Activated CD8-positive, alpha-beta T cell treated with anti-CD3 and anti-CD28 coated beads for 36 hours (primary cell): ENCODE measurements at regions not wholly inside any gene's neighbourhood (a gene's known extent, or its start where the extent isn't known, plus 50 kb on each side); places are given as distances from the start of the nearest gene placed in this dataset.

ENCODE experiments used
- ATAC-seq: fragments of 200-7000 bp; cut with Tn5 transposase; one replicate; pipeline ENCODE4 v1.10.0; 2021; ENCODE audit warnings: mild to moderate bottlenecking, moderate library complexity
- CTCF ChIA-PET: fragments of 350-600 bp; sonication (Branson Sonifier 250); formaldehyde crosslinking; loops from one replicate; lab custom pipeline; 2021; ENCODE audit warnings: antibody characterized with exemption; lab: Charles Lee
- POLR2A ChIA-PET: fragments of 350-600 bp; sonication (Branson Sonifier 250); formaldehyde crosslinking; loops from one replicate; lab custom pipeline; 2021; ENCODE audit warnings: antibody characterized with exemption; lab: Charles Lee
- DNase-seq: peaks from one replicate; pipeline ENCODE4 v3.0.0-alpha.2; 2020
- H3K27ac Mint-ChIP-seq: one replicate; pipeline ENCODE4 v1.8.0; 2021; ENCODE audit warnings: mild to moderate bottlenecking, mixed read lengths
- H3K27me3 Mint-ChIP-seq: one replicate; pipeline ENCODE4 v1.8.0; 2021; ENCODE audit warnings: mixed read lengths
- H3K36me3 Mint-ChIP-seq: one replicate; pipeline ENCODE4 v1.8.0; 2021; ENCODE audit warnings: low read depth, mixed read lengths
- H3K4me1 Mint-ChIP-seq: one replicate; pipeline ENCODE4 v1.8.0; 2021; ENCODE audit warnings: low read depth, mixed read lengths
- H3K4me3 Mint-ChIP-seq: one replicate; pipeline ENCODE4 v1.8.0; 2021; ENCODE audit warnings: mild to moderate bottlenecking, moderate library complexity, mixed read lengths
- H3K9me3 Mint-ChIP-seq: one replicate; pipeline ENCODE4 v1.8.0; 2021; ENCODE audit warnings: mixed read lengths
- intact Hi-C: fragments of 100-400 bp; cut with micrococcal nuclease; formaldehyde crosslinking; loops from one replicate; pipeline ENCODE4 v1.10.0; 2022
- TF ChIP-seq, protein P1 (sequence below): fragments of 200-600 bp; IDR thresholded peaks from one replicate; pipeline ENCODE4 v1.8.0; 2022; ENCODE audit warnings: antibody characterized with exemption, mild to moderate bottlenecking

DNA sequence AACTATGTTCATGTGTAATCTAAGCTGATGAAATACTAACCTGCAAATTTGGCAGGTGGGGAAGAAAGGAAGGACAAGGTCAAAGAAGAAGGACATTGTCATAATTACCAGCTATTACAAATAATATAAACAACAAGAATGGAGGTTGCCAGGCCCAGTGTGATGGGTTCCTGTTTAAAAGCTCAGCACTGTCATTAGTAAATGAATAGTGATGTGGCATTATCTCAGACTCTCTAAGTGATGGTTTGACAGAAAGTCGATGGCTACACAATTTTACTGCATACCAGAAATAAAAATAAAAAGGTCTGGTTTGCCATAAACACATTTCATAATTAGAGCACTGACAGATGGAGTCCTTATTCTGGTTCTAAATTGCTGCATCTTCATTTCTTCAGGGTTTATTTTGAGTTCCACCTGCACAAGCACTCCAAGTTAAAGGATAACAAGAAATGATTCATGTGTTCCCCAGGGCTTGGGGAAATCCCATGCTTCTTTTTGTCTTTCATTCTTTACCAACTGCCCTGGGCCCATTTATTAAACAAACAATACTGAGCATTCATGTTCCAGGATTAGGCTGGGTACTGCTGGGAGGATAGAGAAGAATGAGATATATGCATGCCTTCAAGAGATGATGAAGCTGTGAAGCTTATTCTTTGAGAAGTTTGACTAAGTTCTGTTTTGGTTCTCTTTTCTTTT lies 367.8 kb upstream of the RASGEF1B start:
- ChIA-PET POLR2A (interaction anchor here (0.6 kb wide), 1 partner anchor 11 kb away, joined by 3 read pairs; no protein-coding TSS in a partner anchor), CTCF (interaction anchor here (1.2 kb wide), 2 partner anchors 372 to 375 kb away, joined by 3 to 4 read pairs; no protein-coding TSS in a partner anchor)
- intact Hi-C loops, result loop anchor here (5.0 to 10.0 kb wide), 2 partner anchors 115 to 432 kb away; no protein-coding TSS in a partner anchor
- no peaks in the 10 kb centered on the region for H3K36me3 Mint-ChIP-seq
- no peak overlapping the region for H3K27ac Mint-ChIP-seq
- peaks cover 17% of the 10 kb centered on the region for H3K4me1 Mint-ChIP-seq
- no peaks in the 10 kb centered on the region for H3K27me3 Mint-ChIP-seq
- DNase-seq (peak; percentile 33), ATAC-seq (peak; percentile 83)
- TF ChIP-seq, protein P1, sequence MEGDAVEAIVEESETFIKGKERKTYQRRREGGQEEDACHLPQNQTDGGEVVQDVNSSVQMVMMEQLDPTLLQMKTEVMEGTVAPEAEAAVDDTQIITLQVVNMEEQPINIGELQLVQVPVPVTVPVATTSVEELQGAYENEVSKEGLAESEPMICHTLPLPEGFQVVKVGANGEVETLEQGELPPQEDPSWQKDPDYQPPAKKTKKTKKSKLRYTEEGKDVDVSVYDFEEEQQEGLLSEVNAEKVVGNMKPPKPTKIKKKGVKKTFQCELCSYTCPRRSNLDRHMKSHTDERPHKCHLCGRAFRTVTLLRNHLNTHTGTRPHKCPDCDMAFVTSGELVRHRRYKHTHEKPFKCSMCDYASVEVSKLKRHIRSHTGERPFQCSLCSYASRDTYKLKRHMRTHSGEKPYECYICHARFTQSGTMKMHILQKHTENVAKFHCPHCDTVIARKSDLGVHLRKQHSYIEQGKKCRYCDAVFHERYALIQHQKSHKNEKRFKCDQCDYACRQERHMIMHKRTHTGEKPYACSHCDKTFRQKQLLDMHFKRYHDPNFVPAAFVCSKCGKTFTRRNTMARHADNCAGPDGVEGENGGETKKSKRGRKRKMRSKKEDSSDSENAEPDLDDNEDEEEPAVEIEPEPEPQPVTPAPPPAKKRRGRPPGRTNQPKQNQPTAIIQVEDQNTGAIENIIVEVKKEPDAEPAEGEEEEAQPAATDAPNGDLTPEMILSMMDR, result no peak
- no peaks in the 10 kb centered on the region for H3K9me3 Mint-ChIP-seq
- no peak overlapping the region for H3K4me3 Mint-ChIP-seq

DNA sequence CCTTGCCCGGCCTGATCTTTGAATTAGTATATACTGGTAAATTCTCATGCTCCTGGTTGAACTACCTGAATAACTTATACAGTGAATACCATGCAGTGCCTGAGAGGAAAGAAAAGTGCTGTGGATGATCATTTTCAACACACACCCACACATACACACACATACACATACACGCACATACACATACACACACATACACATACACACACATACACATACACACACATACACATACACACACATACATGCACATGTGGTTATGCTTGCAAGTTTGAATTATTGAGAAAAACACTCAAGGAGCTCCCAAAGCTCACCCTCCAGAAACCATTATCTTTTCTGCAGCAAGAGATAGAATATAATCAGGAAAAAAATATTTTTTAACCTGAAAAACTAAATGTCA lies 366.9 kb upstream of the RASGEF1B start:
- H3K4me3 Mint-ChIP-seq, result no peak overlapping the region
- no peaks in the 10 kb centered on the region for H3K27me3 Mint-ChIP-seq
- DNase-seq (no peak), ATAC-seq (no peak)
- H3K9me3 Mint-ChIP-seq, result no peaks in the 10 kb centered on the region
- intact Hi-C loops, result no loop called here
- H3K36me3 Mint-ChIP-seq, result no peaks in the 10 kb centered on the region
- no peak overlapping the region for H3K27ac Mint-ChIP-seq
- H3K4me1 Mint-ChIP-seq, result peaks cover 17% of the 10 kb centered on the region
- TF ChIP-seq, protein P1, result no peak
- CTCF ChIA-PET, result interaction anchor here (1.2 kb wide), 1 partner anchor 371 kb away, joined by 3 read pairs; no protein-coding TSS in a partner anchor
- POLR2A ChIA-PET, result interaction anchor here (0.6 kb wide), 1 partner anchor 12 kb away, joined by 3 read pairs; no protein-coding TSS in a partner anchor

DNA sequence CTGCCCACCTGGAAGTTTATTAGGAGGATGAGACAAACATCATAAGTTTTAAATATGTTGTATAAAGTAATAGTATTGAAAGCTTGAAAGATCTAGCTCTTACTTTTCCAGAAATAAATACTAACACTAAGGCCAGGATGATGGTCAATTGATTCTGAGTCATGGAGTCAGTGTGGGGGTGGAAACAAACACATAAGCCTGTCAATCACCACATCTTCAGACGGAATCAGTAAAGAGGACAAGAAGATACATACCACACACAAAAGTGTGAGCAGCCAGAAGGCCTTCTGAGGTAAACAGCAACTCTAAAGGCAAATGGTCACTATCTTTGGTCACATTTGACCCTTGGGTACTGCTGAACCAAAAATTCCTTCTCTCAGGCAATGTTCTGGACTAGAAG lies 365.0 kb upstream of the RASGEF1B start:
- Mint-ChIP-seq H3K27me3 (peaks cover 4% of the 10 kb centered on the region), H3K4me3 (no peak overlapping the region), H3K27ac (no peak overlapping the region), H3K4me1 (peaks cover 17% of the 10 kb centered on the region), H3K9me3 (no peaks in the 10 kb centered on the region), H3K36me3 (no peaks in the 10 kb centered on the region)
- TF ChIP-seq, protein P1, result no peak
- ATAC-seq (no peak), DNase-seq (no peak)
- intact Hi-C loops, result no loop called here
- CTCF ChIA-PET, result interaction anchor here (1.2 to 1.8 kb wide), 2 partner anchors 365 to 369 kb away, joined by 3 to 6 read pairs; no protein-coding TSS in a partner anchor
- POLR2A ChIA-PET, result no interaction called here

DNA sequence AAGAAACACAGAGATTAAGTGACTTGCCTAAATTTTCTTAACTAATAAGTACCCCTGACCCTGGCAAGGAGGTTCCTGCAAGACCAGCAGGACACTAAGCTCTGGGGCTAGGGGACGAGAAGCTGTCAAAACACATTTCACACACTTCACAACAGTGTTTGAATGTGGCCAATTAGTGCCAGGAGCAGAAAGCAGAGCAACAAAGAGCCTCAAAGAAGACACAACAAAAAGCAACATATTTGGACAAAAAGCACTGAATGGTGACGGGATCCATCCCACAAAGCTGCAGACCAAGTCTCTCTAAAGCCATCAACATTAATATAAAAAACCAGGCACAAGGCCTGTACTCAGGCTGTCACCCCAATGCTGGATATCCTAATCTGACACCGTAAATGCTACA lies 361.9 kb upstream of the RASGEF1B start:
- H3K4me1 Mint-ChIP-seq, result no peaks in the 10 kb centered on the region
- H3K27ac Mint-ChIP-seq, result no peak overlapping the region
- H3K27me3 Mint-ChIP-seq, result peaks cover 4% of the 10 kb centered on the region
- peaks cover 5% of the 10 kb centered on the region for H3K9me3 Mint-ChIP-seq
- ChIA-PET POLR2A (no interaction called here), CTCF (interaction anchor here (1.4 kb wide), 1 partner anchor 11 kb away, joined by 4 read pairs; no protein-coding TSS in a partner anchor)
- ATAC-seq, result no peak
- intact Hi-C loops, result no loop called here
- no peaks in the 10 kb centered on the region for H3K36me3 Mint-ChIP-seq
- TF ChIP-seq, protein P1, result no peak
- H3K4me3 Mint-ChIP-seq, result no peak overlapping the region
- DNase-seq, result no peak

DNA sequence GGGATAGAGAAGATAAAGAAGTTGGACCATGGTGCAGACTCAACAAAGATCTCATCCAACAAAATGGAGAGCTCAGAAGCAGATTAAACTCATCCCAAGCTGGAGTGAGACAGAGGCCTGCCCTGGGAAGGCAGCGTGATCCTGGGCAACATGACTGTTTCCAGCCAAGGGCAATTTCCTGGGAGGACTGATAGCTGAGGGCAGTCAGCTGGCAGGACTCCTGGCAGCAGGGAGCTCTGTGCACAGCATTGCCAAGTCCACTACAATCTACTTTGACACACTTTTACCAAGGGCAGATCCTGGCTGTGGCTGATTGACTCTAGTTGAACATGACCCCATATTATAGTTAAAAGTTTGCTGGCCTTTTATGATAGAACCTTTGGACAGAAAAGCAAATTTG lies 357.3 kb upstream of the RASGEF1B start:
- H3K27me3 Mint-ChIP-seq, result peaks cover 6% of the 10 kb centered on the region
- H3K36me3 Mint-ChIP-seq, result peaks cover 5% of the 10 kb centered on the region
- H3K4me1 Mint-ChIP-seq, result peaks cover 18% of the 10 kb centered on the region
- intact Hi-C loops, result no loop called here
- H3K4me3 Mint-ChIP-seq, result no peak overlapping the region
- H3K27ac Mint-ChIP-seq, result peak overlapping the region; percentile 30
- peaks cover 6% of the 10 kb centered on the region for H3K9me3 Mint-ChIP-seq
- TF ChIP-seq, protein P1, result no peak
- POLR2A ChIA-PET, result no interaction called here
- DNase-seq (no peak), ATAC-seq (no peak)
- CTCF ChIA-PET, result interaction anchor here (0.8 to 2.8 kb wide), 3 partner anchors 16 to 423 kb away, joined by 3 to 15 read pairs (median 3); no protein-coding TSS in a partner anchor
